KMS-11 (cell line): ENCODE measurements at regions not wholly inside any gene's neighbourhood (a gene's known extent, or its start where the extent isn't known, plus 50 kb on each side); places are given as distances from the start of the nearest gene placed in this dataset.

Experiments used
- H2AFZ ChIP-seq: fragments of 200-600 bp; sonication (generic); 2 replicates; pipeline ENCODE4 v1.6.1; 2016; ENCODE audit warnings: antibody characterized with exemption, mixed run types, low read depth
- H3K27ac ChIP-seq: fragments of 200-600 bp; sonication (generic); 2 replicates; pipeline ENCODE4 v1.6.1; 2016; ENCODE audit warnings: mild to moderate bottlenecking, mixed run types
- H3K27me3 ChIP-seq: fragments of 200-600 bp; sonication (generic); 2 replicates; pipeline ENCODE4 v1.6.1; 2017; ENCODE audit warnings: mild to moderate bottlenecking, low read depth, mixed run types, moderate library complexity; ENCODE audit not compliant: insufficient read depth
- H3K36me3 ChIP-seq: fragments of 200-600 bp; sonication (generic); 2 replicates; pipeline ENCODE4 v1.6.1; 2017; ENCODE audit warnings: mild to moderate bottlenecking, mixed run types; ENCODE audit not compliant: insufficient read depth
- H3K4me1 ChIP-seq: fragments of 200-600 bp; sonication (generic); 2 replicates; pipeline ENCODE4 v1.6.1; 2016; ENCODE audit warnings: mild to moderate bottlenecking, low read depth, mixed run types; ENCODE audit not compliant: poor library complexity, severe bottlenecking
- H3K4me2 ChIP-seq: fragments of 200-600 bp; sonication (generic); 2 replicates; pipeline ENCODE4 v1.7.0; 2016; ENCODE audit warnings: mild to moderate bottlenecking, mixed run types
- H3K4me3 ChIP-seq: fragments of 200-600 bp; sonication (generic); IDR thresholded peaks from 2 replicates; pipeline ENCODE4 v1.6.1; 2017; ENCODE audit warnings: low read depth, low read length, mixed read lengths; ENCODE audit not compliant: insufficient read depth
- H3K79me2 ChIP-seq: fragments of 200-600 bp; sonication (generic); 2 replicates; pipeline ENCODE4 v1.6.1; 2016; ENCODE audit warnings: low read depth, mixed run types; ENCODE audit not compliant: insufficient read depth
- H3K9ac ChIP-seq: fragments of 200-600 bp; sonication (generic); 2 replicates; pipeline ENCODE4 v1.6.1; 2016; ENCODE audit warnings: mild to moderate bottlenecking, mixed run types
- H4K20me1 ChIP-seq: fragments of 200-600 bp; sonication (generic); 2 replicates; pipeline ENCODE4 v1.6.1; 2016; ENCODE audit warnings: mild to moderate bottlenecking, mixed run types; ENCODE audit not compliant: insufficient read depth
- TF ChIP-seq, protein P1 (sequence below): fragments of 200-600 bp; sonication (generic); conservative IDR thresholded peaks from 2 replicates; pipeline ENCODE4 v1.6.1; 2017; ENCODE audit warnings: low read depth, mild to moderate bottlenecking, antibody characterized with exemption, low read length, moderate library complexity, mixed read lengths

DNA sequence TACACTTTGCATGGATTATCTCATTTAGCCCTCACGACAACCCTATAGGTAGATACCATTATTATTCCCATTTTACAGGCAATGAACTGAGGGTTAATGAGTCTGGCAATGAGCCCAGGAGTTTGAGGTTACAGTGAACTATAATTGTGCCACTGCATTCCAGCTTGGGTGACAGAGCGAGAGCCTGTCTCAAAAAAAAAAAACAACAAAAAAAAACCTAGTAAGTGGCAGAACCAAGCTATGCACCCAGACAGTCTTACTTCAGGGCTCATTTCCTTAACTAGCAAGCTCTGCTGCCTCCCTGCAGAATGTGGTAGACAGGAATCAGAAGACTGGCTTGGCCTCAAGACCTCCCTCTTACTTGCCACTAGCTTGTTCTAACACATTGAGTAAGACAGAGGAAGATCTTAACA, 71.9 kb upstream of the RREB1 start:
- Histone ChIP-seq H3K4me3 (no peak overlapping the region), H4K20me1 (no peaks in the 10 kb centered on the region), H3K36me3 (no peaks in the 10 kb centered on the region), H3K4me1 (peaks cover 26% of the 10 kb centered on the region), H3K79me2 (no peaks in the 10 kb centered on the region), H2AFZ (0 out of 2 replicates have a peak overlapping the region, but pooled peaks have one; percentile 11), H3K4me2 (no peak overlapping the region), H3K9ac (no peak overlapping the region), H3K27me3 (no peaks in the 10 kb centered on the region), H3K27ac (0 out of 2 replicates have a peak overlapping the region, but pooled peaks have one; percentile 9)
- TF ChIP-seq, protein P1, sequence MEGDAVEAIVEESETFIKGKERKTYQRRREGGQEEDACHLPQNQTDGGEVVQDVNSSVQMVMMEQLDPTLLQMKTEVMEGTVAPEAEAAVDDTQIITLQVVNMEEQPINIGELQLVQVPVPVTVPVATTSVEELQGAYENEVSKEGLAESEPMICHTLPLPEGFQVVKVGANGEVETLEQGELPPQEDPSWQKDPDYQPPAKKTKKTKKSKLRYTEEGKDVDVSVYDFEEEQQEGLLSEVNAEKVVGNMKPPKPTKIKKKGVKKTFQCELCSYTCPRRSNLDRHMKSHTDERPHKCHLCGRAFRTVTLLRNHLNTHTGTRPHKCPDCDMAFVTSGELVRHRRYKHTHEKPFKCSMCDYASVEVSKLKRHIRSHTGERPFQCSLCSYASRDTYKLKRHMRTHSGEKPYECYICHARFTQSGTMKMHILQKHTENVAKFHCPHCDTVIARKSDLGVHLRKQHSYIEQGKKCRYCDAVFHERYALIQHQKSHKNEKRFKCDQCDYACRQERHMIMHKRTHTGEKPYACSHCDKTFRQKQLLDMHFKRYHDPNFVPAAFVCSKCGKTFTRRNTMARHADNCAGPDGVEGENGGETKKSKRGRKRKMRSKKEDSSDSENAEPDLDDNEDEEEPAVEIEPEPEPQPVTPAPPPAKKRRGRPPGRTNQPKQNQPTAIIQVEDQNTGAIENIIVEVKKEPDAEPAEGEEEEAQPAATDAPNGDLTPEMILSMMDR, result no peak

GRCh38 chr6:7041511-7042026, 66.2 kb upstream of the RREB1 start:
- H2AFZ ChIP-seq, result no peak overlapping the region
- H3K4me2 ChIP-seq, result no peak overlapping the region
- no peak overlapping the region for H3K27ac ChIP-seq
- H3K9ac ChIP-seq, result no peak overlapping the region
- no peaks in the 10 kb centered on the region for H3K27me3 ChIP-seq
- no peaks in the 10 kb centered on the region for H4K20me1 ChIP-seq
- TF ChIP-seq, protein P1, result no peak
- no peak overlapping the region for H3K4me3 ChIP-seq
- H3K36me3 ChIP-seq, result no peaks in the 10 kb centered on the region
- no peaks in the 10 kb centered on the region for H3K4me1 ChIP-seq
- H3K79me2 ChIP-seq, result no peaks in the 10 kb centered on the region

- Histone ChIP-seq H3K4me1 (no peaks in the 10 kb centered on the region), H2AFZ (no peak overlapping the region), H4K20me1 (no peaks in the 10 kb centered on the region), H3K9ac (no peak overlapping the region), H3K4me3 (no peak overlapping the region), H3K4me2 (no peak overlapping the region), H3K36me3 (no peaks in the 10 kb centered on the region), H3K27me3 (no peaks in the 10 kb centered on the region), H3K27ac (no peak overlapping the region), H3K79me2 (no peaks in the 10 kb centered on the region)
- TF ChIP-seq, protein P1, result no peak
Observed at GRCh38 chr6:7042056-7042653, 65.6 kb upstream of the RREB1 start.

DNA sequence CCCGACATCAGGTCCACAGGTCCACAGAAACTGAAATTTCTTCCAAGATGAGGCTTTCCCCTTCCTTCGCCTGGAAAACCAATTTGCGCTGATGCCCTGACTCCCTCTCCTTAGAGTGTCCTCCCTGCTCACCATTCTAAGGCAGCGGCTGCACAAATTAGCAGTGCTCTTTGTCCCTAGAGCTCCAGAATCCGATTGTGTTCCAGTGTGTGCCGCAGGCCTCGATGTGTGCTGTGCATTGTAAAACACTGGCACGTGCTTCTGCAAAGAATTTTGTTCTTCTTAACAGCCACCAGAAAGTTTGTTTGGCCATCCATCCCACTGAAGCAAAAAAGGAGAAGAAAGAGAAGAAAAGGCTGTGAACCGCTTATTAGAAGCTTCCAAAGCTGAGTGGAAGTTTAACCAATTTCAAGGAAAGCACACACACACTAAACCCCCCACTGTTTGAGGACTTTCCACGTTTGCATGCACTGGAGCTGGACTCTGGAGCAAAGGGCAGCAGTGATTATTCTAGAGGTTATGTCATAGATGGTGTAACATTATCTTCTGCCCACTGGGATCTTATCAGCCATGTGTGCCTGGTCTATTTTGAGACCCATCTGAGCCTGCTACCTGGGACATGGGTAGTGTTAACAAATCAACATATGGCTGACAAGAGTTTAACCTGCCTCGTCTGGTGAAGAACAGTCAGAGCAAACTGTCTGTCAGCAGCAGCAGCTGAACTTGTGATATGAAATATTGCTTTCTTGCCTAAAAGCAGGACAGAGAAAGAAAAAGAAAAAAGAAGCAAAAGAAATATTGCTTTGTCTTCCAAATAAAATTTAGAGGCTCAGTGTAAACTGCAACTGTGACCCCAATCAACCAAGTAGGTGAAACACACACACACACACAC, 64.9 kb upstream of the RREB1 start:
- no peaks in the 10 kb centered on the region for H3K36me3 ChIP-seq
- H2AFZ ChIP-seq, result no peak overlapping the region
- TF ChIP-seq, protein P1, result no peak
- H3K27me3 ChIP-seq, result no peaks in the 10 kb centered on the region
- H4K20me1 ChIP-seq, result no peaks in the 10 kb centered on the region
- no peak overlapping the region for H3K9ac ChIP-seq
- H3K79me2 ChIP-seq, result no peaks in the 10 kb centered on the region
- H3K27ac ChIP-seq, result no peak overlapping the region
- no peak overlapping the region for H3K4me2 ChIP-seq
- H3K4me1 ChIP-seq, result no peaks in the 10 kb centered on the region
- no peak overlapping the region for H3K4me3 ChIP-seq
